Hindlimb muscle (tissue), 1 donor: ENCODE measurements at regions not wholly inside any gene's neighbourhood (a gene's known extent, or its start where the extent isn't known, plus 50 kb on each side); places are given as distances from the start of the nearest gene placed in this dataset.

Experiments
- DNase-seq: peaks from one replicate; pipeline ENCODE4 v3.0.0-alpha.2; 2013

DNA sequence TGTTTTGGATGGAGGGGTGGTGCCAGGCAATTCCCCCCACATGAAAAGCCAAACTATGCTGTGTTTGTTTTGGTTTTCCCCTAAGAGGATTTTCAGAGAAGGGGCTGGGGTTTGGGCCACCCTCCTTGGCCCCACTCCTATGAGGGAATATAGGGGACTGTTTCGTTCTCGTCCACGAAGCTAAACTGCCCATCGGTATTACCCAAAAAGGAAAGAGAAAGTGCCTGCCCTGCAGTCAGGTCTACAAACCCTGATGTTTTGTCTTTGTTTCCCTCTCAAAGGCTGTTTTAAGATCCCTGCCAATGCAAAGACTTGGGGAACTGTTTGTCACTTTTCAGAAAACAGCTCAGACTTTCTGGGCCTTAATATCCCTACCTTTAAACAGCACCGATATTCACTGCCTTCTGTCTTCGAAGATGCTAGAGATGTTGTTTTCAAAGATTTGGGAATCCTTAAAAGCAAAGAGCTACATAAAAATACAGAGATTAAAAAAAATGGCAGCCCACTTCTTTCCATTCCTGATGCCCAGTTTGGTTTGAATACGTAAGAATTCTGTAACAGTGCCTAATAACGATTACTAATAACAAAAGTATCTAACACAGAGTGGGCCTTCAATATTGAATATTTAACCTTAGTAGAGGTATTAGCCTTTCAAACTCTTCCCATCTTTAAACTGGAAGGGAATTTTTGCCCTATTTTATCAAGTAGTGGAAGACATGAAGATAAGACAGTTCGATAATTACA is 518.4 kb downstream of the MED13L start:
- DNase-seq: no peak

DNA sequence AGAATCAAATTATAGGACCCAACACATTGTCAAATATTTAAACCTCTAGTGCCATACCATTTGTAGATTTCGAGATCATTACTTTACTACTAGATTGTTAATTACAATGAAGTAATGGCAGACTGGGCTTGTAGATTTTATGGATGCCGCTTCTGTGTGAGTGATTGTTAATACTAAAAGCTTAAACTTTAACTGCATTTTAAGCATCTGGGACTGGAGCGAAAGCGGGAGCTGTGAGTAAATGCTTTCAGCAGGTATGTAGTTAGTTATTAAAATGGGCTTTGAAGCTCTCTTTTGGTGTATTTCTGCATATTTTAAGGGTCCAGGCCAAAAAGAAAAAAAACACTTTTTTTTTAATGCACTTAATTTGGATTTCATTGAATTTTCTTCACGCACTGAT is 519.3 kb downstream of the MED13L start:
- DNase-seq: no peak

DNA sequence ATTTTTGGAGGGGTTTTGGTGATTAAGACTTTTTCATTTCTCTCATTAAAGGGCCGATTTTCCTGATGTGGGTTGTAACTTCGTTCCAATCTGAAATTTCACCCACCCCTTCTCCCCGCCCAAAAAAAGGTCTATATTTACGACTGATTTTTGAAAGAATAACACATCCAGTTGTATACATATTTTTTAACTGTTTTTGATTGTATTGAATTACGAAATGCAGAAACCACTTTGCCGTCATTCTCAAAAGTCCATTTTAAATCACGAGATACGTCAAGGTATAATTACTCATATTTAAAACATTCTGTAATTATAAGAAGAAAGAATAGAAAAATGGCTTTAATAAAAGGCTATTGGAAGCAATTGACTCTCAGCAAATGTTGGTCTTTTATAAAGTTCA is 520.7 kb downstream of the MED13L start:
- DNase-seq: no peak

DNA sequence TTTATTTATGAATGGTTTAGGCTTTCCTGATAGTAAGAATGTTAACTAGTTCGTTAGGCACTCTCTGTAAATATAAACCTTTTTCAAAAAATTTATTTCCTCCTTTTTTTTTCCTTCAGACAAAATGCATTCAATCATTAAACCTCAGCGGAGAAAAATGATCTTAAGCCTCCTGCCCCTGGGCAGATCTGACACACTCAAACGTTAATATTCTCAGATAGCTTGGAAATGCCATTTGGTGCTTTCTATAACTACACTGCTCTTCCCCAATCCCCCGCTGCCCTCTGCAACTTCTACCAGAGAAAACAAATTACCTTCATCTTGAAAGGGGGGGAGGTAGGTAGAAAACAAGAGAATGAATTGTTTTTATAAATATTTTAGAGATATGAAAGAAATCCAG is 521.2 kb downstream of the MED13L start:
- DNase-seq: no peak

DNA sequence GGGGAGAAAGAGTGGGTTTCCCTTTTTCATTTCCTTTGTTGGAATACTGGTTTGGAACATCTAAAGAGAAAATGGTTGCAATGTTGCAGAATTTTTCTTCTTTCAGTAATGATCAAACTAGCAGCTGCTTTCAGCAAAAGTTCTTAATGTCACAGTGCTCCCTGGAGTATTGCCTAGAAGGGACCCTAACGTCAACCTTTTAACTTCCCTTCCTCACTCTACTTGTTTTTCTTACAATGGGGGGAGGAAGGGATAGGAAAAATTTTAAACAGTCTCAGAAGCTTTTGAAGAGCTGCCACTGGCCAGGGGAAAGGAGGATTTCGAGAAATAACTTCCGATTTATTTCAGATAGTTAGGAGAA is 521.8 kb downstream of the MED13L start:
- no peak for DNase-seq

DNA sequence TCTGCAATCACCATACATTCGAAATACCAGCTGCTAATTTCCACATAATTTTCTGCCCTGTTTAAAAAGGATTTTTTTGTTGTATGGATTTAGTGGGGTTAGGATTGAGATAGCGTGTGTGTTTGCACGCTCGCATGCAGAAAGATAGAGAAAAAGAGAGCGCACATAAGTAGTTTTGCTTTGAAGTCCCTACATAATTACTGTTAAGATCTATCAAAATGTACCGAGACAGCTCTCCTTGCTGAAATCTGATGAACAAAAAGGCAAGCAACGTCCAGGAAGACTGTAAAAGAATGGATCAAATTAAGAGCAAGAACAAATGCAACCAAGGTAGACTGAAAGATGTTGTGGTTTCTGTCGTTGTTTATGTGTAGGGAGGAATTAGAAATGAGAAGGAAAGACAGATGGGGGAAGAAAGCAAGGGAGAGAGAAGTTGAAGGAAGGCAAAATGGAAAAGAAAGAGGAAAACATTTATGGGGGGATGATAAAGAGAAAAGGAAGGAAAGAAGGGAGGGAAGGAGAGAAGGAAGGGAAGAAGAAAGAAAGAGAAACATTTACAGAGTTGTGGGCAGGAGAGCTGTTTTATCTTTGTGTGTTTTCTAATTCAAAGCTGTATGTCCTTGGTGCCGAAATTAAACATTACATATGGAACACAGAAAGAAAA is 522.3 kb downstream of the MED13L start:
- no peak for DNase-seq

DNA sequence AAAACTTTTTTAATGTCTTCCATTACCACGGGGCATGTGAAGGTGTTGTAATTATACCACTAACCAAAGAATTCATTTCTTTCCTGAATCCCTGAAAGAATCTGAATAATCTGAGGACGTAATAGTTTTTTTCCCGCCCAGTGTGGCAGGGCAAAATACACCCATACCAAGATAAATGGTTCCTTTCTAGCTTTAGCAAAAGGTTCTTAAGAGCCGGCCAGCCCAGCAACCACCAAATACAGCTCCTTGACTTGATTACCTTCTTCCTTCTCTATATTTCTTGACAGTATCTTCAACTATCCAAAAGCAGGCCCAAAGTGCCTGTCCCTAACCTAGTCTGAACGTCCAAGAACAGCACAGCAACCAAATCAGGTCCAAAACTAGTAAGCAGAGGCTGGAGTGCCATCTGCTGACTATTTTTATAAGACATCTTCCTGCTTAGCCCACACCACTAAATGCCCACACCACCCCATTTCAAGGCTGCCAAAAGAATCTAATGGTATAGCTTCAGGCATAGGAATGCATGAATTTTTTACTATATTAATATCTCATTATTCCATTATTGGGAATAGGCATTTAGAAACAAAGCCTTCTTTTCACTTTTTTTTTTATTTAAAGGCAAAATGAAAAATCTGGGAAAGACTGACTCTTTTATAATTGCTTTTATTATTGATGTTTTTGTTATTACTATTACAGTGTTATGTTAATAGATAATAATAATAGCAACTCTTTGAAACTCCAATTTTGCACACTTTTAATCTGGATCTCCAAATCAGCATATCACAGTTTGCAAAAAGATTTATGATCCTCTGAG is 524.4 kb downstream of the MED13L start:
- DNase-seq: peak; percentile 68

DNA sequence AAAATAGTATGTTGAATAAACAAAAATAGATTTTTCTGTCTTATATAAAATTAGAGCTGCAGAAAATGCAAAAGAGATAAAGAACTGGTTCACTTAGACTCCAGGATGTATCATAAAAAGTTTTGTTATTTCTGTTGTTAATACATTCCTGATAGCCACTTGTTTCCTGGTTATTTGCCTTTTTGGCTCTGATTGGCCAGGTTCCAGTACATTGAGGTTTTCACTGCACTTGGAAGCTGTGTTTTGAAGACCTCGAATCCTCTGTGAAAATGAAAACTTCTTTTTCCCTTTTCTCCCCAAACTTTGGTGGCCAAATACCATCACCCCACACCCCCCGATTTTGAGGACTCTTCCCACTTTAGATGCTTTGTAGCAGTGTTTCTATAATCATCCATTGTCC is 525.3 kb downstream of the MED13L start:
- no peak for DNase-seq

DNA sequence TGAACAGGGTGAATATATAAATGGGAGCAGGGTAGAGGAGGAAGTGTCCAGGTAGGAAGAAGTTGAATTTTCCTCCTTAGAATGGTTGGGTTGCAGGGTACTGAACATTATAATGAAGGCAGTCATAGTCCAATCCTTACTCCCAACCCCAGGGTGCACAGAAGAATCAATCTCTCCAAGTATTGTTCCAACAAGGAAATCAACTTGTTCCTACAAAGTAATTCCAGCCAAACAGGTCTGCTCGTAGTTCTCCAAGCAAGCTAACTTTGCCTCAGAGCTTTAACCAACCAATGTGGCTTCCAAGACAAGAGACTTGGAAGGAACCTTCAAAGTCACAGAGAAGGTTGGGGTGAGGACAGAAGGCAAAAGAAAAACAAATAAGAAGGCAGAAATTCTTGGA is 527.2 kb downstream of the MED13L start:
- DNase-seq: no peak

DNA sequence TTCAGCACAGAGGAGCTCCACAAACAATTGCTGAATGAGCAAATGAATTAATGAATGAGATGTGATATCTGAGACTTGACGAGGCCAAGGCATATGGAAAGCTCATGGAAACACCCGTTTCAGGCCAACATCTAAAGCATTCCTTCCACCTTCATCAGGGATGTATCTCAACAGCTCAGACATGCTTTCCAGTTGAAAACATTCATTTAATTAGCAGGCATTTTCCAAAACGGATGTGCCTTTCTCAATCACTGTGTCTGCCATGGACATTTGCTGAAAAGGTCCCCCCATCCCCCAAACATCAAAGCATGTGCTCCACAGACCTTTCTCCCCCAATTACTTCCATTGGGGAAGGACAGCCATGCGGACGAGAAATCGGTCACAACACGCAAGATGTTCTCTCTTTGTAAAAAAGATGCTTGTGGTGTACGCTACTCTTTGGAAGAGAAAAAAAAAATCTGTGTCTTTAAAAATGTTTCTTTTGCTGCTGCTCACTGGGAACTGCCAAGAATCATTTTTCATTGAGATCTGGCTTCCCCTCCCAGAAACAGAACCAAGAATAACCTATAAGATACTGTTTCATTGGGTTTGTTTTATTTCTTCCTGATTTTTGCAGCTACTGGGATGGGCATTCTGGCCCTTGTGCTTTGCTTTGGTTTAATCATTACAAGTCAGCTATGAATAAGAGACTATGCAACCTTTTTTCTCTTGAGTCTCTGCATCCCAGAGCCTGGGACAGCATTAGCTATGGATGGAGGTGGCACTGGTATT is 528.2 kb downstream of the MED13L start:
- DNase-seq: peak; percentile 34

DNA sequence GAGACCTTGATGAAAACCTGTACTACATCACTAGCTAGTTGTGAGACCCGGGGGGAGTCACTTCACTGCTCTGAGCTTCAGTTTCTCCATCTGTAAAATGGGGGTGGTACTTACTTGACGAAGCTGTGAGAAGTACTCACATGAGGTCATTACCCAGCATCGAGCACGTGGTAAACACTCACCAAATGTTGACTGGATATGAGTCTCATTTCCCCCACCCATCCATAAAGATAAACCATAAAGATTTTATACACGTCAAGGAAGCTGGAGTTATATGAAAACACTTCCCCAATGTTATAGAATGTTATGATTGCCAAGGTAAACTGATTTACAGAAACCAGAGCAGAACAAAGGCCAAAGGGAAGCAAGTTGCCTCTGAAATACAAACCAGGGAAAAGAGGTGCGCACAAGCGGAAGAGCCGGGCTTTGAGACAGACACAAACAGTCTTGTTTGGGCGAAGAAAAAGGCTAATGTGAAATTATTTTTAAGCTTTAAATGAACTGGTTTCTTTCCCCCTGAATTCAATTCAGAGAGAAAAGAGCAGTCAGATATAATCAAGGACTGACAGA is 536.8 kb downstream of the MED13L start:
- no peak for DNase-seq

DNA sequence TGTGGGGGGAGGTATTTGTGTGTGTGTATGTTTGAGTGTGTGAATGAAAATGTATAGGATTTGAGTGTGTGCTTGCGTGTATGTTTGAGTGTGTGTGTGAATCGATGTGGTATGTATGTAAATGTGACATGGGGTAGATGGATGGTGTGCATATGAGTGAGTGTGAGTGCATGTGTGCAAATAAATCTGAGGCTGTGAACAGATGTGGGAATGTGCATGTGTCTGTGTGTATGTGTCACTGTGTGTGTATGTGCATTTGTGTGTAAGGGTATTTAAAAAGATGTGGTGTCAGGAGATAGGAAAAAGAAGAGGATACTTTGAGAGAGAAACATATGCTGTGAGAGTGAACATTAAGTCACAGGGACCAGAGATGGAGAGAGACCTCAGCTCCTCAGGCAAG is 539.6 kb downstream of the MED13L start:
- no peak for DNase-seq

DNA sequence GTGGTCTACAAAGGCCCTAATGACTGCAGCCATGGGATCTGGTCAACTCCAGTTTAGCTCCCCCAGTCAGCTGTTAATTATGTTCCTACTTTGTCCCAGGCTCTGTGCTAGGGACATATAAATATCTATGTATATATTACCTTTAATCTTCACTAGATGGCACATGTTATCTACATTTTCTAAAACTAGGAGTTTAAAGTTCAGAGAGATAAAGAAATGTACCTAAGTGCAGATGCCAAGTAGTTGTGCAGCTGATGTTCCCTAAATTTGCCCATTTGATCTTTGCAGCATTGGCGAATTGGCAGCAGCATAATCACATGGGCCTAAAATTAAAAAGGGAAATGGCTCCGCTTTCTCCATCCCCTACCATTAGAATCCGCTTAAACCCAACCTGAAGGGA is 541.1 kb downstream of the MED13L start:
- no peak for DNase-seq

DNA sequence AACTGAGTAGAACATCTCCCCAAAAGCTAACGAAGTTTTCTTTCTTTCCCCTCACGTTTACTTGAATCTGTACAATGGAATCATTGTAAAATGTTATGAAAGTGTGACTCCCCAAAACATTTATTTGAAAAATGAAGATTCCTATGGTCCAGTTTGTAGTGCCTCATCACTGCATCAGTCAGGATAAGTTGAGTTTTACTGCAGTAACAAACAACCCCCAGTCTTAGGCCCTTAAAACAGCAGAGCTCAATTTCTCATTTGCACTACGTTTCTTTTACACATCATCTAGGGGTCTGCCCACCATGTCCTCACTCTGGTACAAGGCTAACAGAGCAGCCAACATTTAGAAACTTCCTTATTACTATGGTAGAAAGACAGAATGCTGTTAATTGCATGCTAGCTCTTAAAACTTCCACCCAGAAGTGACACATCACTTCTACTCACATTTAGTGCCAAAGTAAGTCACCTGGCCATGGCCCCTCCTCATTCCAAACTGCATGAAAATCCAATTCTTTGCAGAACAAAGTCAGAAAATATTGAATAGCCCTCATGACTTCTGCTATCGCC is 546.4 kb downstream of the MED13L start:
- no peak for DNase-seq

DNA sequence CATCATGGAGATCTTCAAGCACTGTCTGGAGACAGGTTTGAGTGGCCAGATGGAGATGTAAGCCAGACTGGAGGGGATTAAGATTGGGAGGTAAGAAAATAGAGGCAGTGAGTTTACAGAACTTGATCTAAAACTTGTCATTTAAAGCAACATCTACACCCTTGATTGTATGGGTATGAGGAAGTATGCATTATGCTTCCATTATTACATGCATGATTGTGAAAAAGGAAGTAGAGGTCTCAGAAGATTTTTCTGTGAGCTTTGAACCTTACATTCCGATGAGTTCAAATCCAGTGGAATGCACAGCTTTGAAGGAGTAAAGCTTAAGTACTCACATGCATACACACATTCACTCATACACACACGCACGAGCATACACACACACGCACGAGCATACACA is 550.8 kb downstream of the MED13L start:
- no peak for DNase-seq

DNA sequence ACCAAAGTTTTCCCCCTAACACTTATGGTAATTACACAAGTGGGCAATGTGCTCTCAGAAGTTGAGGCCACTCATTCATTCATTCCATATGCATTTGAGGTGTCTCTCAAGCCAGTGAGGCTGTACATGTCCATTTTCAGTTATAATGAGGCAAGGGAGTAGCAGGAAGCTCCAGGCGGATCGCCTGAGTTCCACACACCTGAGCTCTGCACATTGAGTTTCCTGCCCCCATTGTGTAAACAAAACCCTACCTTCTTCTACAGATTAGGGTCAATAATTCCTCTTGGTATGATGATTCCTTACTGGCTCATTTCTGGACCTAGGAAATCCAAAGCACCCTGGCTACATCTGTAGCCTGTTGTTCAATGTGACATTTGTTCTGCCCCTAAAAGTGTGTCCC is 555.3 kb downstream of the MED13L start:
- no peak for DNase-seq

DNA sequence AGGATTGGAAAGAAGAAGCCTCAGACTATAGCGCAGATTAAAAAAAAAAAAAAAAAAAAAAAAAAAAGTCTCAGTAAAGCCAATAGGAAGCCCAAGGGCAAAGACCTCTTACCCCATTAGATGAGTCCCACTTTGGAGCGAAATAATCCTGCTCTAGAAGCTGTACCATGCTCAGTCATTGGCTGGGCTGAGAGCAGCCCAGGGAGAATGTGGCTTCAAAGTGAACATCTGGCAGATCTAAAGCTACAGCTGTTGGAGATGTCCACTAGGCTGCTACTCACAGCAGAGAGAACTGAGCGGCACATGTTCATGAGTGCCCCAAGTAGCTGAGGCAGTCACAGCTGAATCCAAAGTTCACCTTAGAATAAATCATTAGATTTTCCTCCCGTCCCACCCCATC is 560.9 kb downstream of the MED13L start:
- DNase-seq: no peak

DNA sequence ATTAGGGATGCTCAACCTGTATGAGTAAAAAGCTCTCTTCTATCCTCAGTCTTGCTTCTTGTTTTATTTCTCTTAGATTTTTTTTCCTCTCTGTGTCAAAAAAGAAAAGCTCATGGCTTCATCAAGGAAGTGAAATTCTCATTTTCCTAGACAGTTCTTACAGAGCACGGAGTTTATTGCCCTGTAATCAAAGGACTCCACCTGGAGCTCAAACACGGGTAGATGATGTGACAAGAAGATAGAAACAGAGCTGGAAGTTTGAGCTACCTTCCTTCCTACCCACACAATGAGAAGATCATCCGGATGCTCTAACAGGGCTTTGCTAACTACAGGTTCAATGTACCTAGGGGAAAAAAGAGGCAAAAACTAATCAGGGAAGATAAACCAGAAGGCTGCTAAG is 564.8 kb downstream of the MED13L start:
- DNase-seq: no peak

DNA sequence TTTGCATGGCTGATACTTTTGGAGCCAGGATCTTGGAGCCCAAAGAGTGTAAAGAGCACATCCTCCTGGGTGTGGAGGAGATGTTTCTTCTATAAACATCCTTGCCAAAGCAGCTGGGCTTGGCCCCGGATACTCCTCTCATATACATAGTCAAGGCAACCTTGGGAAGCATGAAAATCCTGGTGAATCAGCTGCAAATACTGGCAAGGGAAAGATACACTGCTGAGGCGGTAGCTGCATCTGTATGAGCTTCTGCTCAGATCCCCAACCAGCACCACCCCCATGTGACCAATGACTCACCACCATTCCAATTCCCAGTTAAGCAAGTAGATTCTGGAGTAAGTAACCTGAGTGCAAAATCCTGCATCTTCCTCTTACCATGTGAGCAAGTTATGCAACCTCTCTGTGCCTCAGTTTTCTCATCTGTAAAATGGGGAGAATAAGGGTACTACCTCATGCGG is 567.4 kb downstream of the MED13L start:
- peak; percentile 88 for DNase-seq

DNA sequence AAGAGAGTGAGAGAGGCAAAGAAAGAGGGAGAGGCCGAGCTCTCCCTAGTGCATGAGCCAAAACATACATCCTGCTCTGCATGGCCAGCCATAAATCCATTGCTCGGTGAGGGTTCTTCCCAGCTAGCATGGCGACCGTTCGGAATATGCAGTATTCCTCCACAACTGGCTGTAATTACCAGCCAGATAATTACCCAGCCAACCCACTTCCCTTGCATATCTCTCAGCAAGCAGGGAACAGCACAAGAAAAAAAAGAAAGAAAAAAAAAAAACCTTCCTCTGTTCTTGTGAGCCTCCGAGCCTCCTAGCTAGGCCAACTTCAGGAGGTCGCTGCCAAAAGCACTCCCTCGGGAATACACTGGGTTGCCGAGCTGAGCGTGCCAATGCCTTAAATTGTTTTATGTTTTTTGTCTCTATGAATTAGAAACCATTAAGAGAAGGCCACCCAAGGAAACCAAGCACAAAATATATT is 567.9 kb downstream of the MED13L start:
- peak; percentile 75 for DNase-seq

DNA sequence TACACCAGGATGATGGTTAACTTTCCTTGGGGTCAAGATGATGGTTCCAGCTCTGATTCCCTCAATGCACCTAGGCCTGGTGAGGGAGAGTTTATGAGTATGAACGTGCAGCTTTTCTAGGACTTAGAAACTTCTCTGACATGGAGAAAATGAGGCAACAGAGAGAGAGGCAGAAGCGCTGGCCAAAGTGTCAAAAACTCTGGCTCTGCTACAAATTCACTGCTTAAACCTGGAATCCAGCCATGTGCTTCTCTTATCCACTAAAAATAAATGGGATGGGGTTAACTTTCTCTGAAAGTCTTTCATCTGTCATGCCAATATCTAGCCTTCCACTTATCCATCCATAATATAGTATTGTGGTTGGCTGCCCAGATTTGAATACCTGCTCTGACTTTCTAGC is 568.7 kb downstream of the MED13L start:
- DNase-seq: peak; percentile 12

DNA sequence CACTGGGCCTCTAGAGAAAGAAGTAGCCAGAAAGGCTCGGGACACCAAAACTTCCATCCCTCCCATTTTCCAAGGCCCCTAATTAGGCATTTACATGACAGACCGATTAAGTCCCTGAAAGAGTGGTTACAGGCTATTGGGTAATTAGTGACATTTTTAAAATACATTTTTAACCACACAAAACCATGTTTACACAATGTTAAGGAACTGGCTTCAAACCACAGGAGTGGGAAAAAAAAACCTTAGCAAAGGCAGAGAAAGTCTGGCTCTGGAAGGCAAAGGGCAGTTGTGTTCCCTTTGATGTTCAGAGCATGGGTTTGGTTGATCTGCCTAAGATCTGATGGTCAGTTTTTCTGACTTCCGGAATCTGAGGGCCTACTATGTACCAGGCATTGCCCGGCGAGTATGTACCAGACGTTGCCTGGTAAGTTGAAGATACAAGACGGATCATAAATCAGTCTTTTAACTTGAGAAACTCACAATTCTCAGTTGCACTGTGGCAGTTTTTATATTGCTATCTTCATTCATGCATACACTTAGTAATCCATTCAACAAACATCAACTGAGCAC is 576.5 kb downstream of the MED13L start:
- DNase-seq: no peak
